Panc1 (cell line): ENCODE measurements at regions not wholly inside any gene's neighbourhood (a gene's known extent, or its start where the extent isn't known, plus 50 kb on each side); places are given as distances from the start of the nearest gene placed in this dataset.

ENCODE experiments used
- POLR2AphosphoS5 ChIP-seq: IDR thresholded peaks from 2 replicates; pipeline ENCODE4 v1.6.1; 2012; ENCODE audit warnings: mild to moderate bottlenecking, low read depth, low read length, moderate library complexity
- TCF7L2 ChIP-seq: IDR thresholded peaks from 2 replicates; pipeline ENCODE4 v1.6.1; 2011; ENCODE audit warnings: mild to moderate bottlenecking, low read depth, low read length, inconsistent platforms
- TF ChIP-seq, protein P1 (sequence below): fragments of 450-650 bp; IDR thresholded peaks from 2 replicates; pipeline ENCODE4 v1.5.1; 2017; ENCODE audit warnings: mild to moderate bottlenecking

DNA sequence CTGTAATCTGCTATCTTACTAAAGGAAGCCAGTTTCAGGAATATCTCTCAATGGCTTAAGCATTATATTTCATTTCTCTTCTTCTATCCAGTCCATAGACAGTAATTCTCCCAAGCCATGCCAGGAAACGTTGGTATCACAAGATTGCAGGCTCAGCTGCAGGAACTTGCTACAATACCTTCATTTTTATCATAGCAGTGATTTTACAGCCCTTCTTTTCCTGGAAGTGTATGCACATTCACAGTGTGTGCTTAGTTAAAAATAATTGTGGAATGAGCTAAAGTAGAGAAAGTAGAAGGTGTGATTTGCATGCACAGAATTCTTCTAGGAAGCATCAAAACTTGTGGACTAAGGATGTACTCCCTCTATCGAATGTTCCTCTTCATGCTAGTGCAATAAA is 647.2 kb upstream of the PTBP2 start:
- TF ChIP-seq, protein P1, sequence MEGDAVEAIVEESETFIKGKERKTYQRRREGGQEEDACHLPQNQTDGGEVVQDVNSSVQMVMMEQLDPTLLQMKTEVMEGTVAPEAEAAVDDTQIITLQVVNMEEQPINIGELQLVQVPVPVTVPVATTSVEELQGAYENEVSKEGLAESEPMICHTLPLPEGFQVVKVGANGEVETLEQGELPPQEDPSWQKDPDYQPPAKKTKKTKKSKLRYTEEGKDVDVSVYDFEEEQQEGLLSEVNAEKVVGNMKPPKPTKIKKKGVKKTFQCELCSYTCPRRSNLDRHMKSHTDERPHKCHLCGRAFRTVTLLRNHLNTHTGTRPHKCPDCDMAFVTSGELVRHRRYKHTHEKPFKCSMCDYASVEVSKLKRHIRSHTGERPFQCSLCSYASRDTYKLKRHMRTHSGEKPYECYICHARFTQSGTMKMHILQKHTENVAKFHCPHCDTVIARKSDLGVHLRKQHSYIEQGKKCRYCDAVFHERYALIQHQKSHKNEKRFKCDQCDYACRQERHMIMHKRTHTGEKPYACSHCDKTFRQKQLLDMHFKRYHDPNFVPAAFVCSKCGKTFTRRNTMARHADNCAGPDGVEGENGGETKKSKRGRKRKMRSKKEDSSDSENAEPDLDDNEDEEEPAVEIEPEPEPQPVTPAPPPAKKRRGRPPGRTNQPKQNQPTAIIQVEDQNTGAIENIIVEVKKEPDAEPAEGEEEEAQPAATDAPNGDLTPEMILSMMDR = no peak
- TF ChIP-seq TCF7L2 = no peak
- TF ChIP-seq POLR2AphosphoS5 = no peak
